PFSK-1 (cell line): ENCODE measurements at regions not wholly inside any gene's neighbourhood (a gene's known extent, or its start where the extent isn't known, plus 50 kb on each side); places are given as distances from the start of the nearest gene placed in this dataset.

Experiments used
- FOXP2 ChIP-seq: optimal IDR thresholded peaks from 2 replicates; pipeline ENCODE3; 2011; ENCODE audit warnings: borderline replicate concordance, control low read depth, inconsistent platforms; ENCODE audit not compliant: insufficient read depth; ENCODE audit errors: extremely low read length, extremely low read depth
- POLR2AphosphoS5 ChIP-seq: IDR thresholded peaks from 2 replicates; pipeline ENCODE4 v1.6.1; 2012; ENCODE audit warnings: low read depth, mild to moderate bottlenecking, control low read depth, low read length, moderate library complexity
- REST ChIP-seq, 2 experiments: IDR thresholded peaks; 2 replicates each; pipeline versions ENCODE4 v1.6.1 to v1.8.0; 2011 to 2012; ENCODE audit warnings: low read depth in 2 of 2, low read length in 2 of 2, control low read depth in 1 of 2, inconsistent platforms in 1 of 2, mild to moderate bottlenecking in 1 of 2, moderate library complexity in 1 of 2; ENCODE audit not compliant: insufficient read depth in 1 of 2
- SIN3A ChIP-seq: IDR thresholded peaks from 2 replicates; pipeline ENCODE4 v1.6.1; 2012; ENCODE audit warnings: mild to moderate bottlenecking, low read length, moderate library complexity, borderline replicate concordance; ENCODE audit not compliant: insufficient read depth
- TAF1 ChIP-seq: IDR thresholded peaks from 2 replicates; pipeline ENCODE4 v1.6.1; 2012; ENCODE audit warnings: low read length, control low read depth, borderline replicate concordance; ENCODE audit not compliant: insufficient read depth

GRCh38 chr13:19057588-19058340 lies 123.9 kb downstream of the TUBA3C start:
- no peak for TF ChIP-seq REST (IDR thresholded peaks at IDR 0.05; ENCODE audit: insufficient read depth in 1 of 2, low read depth in 2 of 2, low read length in 2 of 2)
- no peak for TF ChIP-seq SIN3A
- no peak for TF ChIP-seq FOXP2
- no peak for TF ChIP-seq POLR2AphosphoS5
- TF ChIP-seq TAF1 = no peak

- TF ChIP-seq POLR2AphosphoS5 (no peak), TAF1 (no peak), SIN3A (no peak), REST (IDR thresholded peaks at IDR 0.05; ENCODE audit: insufficient read depth in 1 of 2, low read depth in 2 of 2, low read length in 2 of 2) (no peak), FOXP2 (no peak)
These were observed 124.6 kb downstream of the TUBA3C start for GRCh38 chr13:19056984-19057490.

- TF ChIP-seq FOXP2 (no peak), TAF1 (no peak), POLR2AphosphoS5 (no peak), REST (IDR thresholded peaks at IDR 0.05; ENCODE audit: insufficient read depth in 1 of 2, low read depth in 2 of 2, low read length in 2 of 2) (no peak), SIN3A (no peak)
These were observed 125.2 kb downstream of the TUBA3C start for GRCh38 chr13:19056355-19056880.

GRCh38 chr13:19055611-19056010 lies 126.0 kb downstream of the TUBA3C start:
- no peak for TF ChIP-seq POLR2AphosphoS5
- TF ChIP-seq TAF1 = no peak
- TF ChIP-seq FOXP2 = no peak
- TF ChIP-seq REST (IDR thresholded peaks at IDR 0.05; ENCODE audit: insufficient read depth in 1 of 2, low read depth in 2 of 2, low read length in 2 of 2) = no peak
- TF ChIP-seq SIN3A = no peak
